ENCODE measurements at regions not wholly inside any gene's neighbourhood (a gene's known extent, or its start where the extent isn't known, plus 50 kb on each side); places are given as distances from the start of the nearest gene placed in this dataset.
"Not testable (repeated sequence)": the region's sequence is repeated elsewhere in the genome, so short reads cannot be mapped to it uniquely, and the experiment has no call there.

DNA sequence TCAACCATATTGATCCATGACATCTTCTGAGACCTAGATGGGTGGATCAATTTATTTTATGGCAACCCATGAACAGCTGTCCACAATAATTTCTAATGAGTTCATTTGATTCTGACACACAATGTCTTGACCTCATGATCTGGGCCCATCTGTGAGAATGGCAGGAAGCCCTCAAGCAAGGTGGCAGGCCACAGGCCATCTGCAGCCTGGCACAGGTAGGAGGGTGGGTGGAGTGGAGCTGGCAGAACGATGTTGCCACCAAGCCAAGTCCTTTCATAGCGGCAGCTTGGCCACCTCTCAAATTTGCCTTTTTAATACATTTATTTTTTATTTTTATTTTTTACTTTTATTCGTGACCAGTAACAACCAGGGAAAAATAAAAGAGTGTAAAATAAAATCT is 1181.6 kb upstream of the SORCS1 start:
- FAIRE-seq (no peak), DNase-seq (ENCODE audit: insufficient read length, low spot score) (no peak)
- TF ChIP-seq PAX5 (IDR thresholded peaks at IDR 0.05; ENCODE audit: insufficient read depth, low read length, severe bottlenecking) (no peak), SPI1 (IDR thresholded peaks at IDR 0.05; ENCODE audit: low read depth, low read length) (no peak), POLR2A (IDR thresholded peaks at IDR 0.05; ENCODE audit: low read depth, low read length) (no peak), TAF1 (IDR thresholded peaks at IDR 0.05; ENCODE audit: low read depth, low read length) (no peak), POU2F2 (IDR thresholded peaks at IDR 0.05; ENCODE audit: low read depth, low read length) (no peak), POLR2AphosphoS5 (IDR thresholded peaks at IDR 0.05; ENCODE audit: low read depth, low read length) (no peak)

DNA sequence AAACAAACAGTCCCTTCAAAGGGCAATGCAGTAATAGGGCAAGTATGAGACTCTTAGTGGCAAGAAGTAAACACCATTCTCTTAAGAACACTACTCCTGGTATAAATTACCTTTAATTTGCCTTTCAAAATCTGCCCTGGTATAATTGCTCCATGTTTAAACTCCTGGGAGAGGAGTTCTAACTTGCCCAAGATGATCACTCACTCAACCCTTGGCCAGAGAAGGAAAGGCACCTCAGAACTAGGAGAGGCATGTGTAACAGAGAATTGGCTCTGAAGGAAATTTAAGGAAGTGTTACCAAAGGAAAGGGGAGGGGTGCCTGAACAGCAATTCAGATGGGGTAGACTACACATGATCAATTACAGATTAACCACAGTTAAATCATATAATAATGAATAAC is 1173.6 kb upstream of the SORCS1 start:
- FAIRE-seq (no peak), DNase-seq (ENCODE audit: insufficient read length, low spot score) (no peak)
- TF ChIP-seq PAX5 (IDR thresholded peaks at IDR 0.05; ENCODE audit: insufficient read depth, low read length, severe bottlenecking) (no peak), POLR2A (IDR thresholded peaks at IDR 0.05; ENCODE audit: low read depth, low read length) (no peak), POLR2AphosphoS5 (IDR thresholded peaks at IDR 0.05; ENCODE audit: low read depth, low read length) (no peak), SPI1 (IDR thresholded peaks at IDR 0.05; ENCODE audit: low read depth, low read length) (no peak), POU2F2 (IDR thresholded peaks at IDR 0.05; ENCODE audit: low read depth, low read length) (no peak), TAF1 (IDR thresholded peaks at IDR 0.05; ENCODE audit: low read depth, low read length) (no peak)

DNA sequence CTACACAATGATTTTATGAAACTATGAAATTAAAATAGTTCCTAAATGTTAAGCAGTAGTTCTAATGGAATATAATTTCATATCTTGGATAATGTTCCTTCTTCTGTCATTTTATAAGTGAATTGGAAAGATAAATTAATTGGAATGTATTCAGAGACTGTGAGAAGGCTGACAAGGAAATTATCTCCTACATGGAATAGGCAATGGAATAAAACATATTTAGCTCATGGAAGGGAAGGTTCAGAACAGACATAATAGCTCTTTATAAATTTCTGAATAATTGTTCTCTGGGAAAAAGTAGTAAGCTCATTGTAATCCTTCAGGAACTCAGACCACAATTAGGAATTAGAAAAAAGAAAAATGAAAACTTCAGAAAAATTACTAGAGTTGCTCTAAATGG is 1172.3 kb upstream of the SORCS1 start:
- no peak for FAIRE-seq
- TF ChIP-seq POLR2AphosphoS5 (IDR thresholded peaks at IDR 0.05; ENCODE audit: low read depth, low read length) (no peak), SPI1 (IDR thresholded peaks at IDR 0.05; ENCODE audit: low read depth, low read length) (no peak), TAF1 (IDR thresholded peaks at IDR 0.05; ENCODE audit: low read depth, low read length) (no peak), PAX5 (IDR thresholded peaks at IDR 0.05; ENCODE audit: insufficient read depth, low read length, severe bottlenecking) (no peak), POU2F2 (IDR thresholded peaks at IDR 0.05; ENCODE audit: low read depth, low read length) (no peak), POLR2A (IDR thresholded peaks at IDR 0.05; ENCODE audit: low read depth, low read length) (no peak)
- DNase-seq (ENCODE audit: insufficient read length, low spot score): no peak

DNA sequence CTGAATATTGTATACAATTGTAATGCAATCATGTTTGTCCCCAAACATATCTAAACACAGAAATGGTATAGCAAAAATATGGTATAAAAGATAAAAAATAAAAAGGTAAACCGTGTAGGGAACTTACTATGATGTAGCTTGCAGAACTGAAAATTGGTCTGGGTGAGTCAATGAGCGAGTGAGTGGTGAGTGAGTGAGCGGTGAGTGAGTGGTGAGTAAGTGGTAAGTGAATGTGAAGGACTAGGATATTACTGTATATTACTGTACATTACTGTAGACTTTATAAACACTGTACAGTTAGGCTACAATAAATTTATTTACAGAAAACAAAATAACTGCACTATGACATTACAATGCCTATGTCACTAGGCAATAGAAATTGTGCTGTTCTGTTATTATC is 1163.2 kb upstream of the SORCS1 start:
- FAIRE-seq: no peak
- no peak for TF ChIP-seq PAX5 (IDR thresholded peaks at IDR 0.05; ENCODE audit: insufficient read depth, low read length, severe bottlenecking)
- DNase-seq (ENCODE audit: insufficient read length, low spot score): no peak

DNA sequence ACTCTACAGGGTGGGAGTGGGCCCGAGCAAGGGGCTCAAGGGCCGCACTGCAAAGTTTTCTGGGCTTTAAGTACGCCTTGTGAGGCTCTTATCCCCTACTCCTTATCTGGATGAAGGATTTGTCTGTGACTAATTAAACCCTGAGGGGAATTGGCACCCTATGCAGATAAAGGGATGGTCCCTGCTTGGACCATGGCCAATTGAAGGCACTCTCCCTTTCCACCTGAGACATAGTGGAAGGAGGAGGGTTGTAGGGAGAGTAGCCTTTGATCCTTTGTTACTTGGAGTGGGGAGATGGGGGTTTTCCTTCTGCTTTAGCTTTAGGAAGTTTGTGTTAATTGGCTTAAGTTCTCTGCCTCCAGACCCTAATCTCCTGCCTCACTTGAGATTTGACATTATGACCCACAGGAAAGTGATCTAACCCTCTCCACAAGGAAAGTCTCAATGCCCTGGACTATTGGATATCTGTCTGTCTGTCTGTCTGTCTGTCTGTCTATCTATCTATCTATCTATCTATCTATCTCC is 1158.8 kb upstream of the SORCS1 start:
- DNase-seq (ENCODE audit: insufficient read length, low spot score) (no peak), FAIRE-seq (no peak)
- TF ChIP-seq TAF1 (IDR thresholded peaks at IDR 0.05; ENCODE audit: low read depth, low read length) (no peak), SPI1 (IDR thresholded peaks at IDR 0.05; ENCODE audit: low read depth, low read length) (no peak), POLR2AphosphoS5 (IDR thresholded peaks at IDR 0.05; ENCODE audit: low read depth, low read length) (no peak), PAX5 (IDR thresholded peaks at IDR 0.05; ENCODE audit: insufficient read depth, low read length, severe bottlenecking) (no peak), POU2F2 (IDR thresholded peaks at IDR 0.05; ENCODE audit: low read depth, low read length) (no peak), POLR2A (IDR thresholded peaks at IDR 0.05; ENCODE audit: low read depth, low read length) (no peak)

DNA sequence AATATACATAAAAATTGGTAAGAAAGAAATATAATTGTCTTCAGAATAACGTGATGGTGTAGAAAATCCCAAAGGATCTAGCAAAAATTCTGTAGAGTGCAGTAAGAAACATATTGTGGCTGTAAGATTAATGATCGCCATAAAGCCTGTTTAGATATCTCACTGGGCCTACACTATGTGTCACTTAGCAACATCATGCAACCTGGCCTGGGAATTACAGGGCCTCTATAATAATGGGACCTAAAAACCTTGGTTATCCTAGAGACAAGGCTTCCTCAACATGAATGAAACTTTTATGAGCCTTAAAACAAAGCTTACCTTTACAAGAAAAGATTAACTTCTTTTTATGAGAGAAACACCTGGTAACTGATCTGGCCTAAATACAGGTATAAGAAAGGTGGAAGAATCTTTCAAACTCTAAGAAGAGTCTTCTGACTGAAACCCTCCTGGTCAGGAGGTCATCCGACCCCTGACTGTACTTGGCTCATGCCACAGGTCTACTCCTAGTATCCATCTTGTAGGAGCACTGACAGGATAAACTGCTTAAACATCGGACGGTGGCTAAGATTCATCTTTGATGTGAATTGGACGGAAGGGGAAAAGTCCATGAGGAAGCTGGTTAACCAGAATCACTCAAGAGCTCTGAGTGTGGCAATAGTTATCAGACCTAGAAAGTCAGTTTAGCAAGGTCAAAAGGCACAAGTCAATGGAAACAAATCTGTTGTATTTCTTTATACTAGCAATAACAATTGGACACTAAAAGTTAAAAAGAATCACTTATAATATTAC is 1155.1 kb upstream of the SORCS1 start:
- no peak for TF ChIP-seq TAF1 (IDR thresholded peaks at IDR 0.05; ENCODE audit: low read depth, low read length)
- TF ChIP-seq PAX5 (IDR thresholded peaks at IDR 0.05; ENCODE audit: insufficient read depth, low read length, severe bottlenecking): no peak
- TF ChIP-seq POU2F2 (IDR thresholded peaks at IDR 0.05; ENCODE audit: low read depth, low read length): no peak
- TF ChIP-seq POLR2AphosphoS5 (IDR thresholded peaks at IDR 0.05; ENCODE audit: low read depth, low read length): no peak
- no peak for TF ChIP-seq SPI1 (IDR thresholded peaks at IDR 0.05; ENCODE audit: low read depth, low read length)
- no peak for TF ChIP-seq POLR2A (IDR thresholded peaks at IDR 0.05; ENCODE audit: low read depth, low read length)
- DNase-seq (ENCODE audit: insufficient read length, low spot score): no peak
- no peak for FAIRE-seq

DNA sequence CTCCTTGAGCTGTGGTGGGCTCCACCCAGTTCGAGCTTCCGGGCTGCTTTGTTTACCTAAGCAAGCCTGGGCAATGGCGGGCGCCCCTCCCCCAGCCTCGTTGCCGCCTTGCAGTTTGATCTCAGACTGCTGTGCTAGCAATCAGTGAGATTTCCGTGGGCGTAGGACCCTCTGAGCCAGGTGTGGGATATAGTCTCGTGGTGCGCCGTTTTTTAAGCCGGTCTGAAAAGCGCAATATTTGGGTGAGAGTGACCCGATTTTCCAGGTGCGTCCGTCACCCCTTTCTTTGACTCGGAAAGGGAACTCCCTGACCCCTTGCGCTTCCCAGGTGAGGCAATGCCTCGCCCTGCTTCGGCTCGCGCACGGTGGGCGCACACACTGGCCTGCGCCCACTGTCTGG is 1151.1 kb upstream of the SORCS1 start:
- not testable (repeated sequence) for FAIRE-seq; DNase-seq (ENCODE audit: insufficient read length, low spot score)

DNA sequence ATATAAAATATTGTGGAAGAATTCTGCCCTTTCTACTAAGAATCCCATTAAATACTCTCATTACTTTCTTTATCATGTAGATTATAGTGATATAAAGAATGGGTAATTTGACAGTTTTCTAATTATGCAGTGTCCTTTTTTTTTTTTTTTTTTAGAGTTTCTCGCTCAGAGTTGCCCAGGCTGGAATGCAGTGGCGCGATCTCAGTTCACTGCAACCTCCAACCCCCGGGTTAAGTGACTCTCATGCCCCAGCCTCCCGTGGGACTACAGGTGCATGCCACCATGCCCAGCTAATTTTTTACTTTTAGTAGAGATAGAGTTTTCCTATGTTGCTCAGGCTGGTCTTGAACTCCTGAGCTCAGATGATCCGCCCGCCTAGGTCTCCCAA is 1143.4 kb upstream of the SORCS1 start:
- DNase-seq (ENCODE audit: insufficient read length, low spot score) (no peak), FAIRE-seq (no peak)
- TF ChIP-seq POU2F2 (IDR thresholded peaks at IDR 0.05; ENCODE audit: low read depth, low read length) (no peak), POLR2AphosphoS5 (IDR thresholded peaks at IDR 0.05; ENCODE audit: low read depth, low read length) (no peak), SPI1 (IDR thresholded peaks at IDR 0.05; ENCODE audit: low read depth, low read length) (no peak), POLR2A (IDR thresholded peaks at IDR 0.05; ENCODE audit: low read depth, low read length) (no peak), PAX5 (IDR thresholded peaks at IDR 0.05; ENCODE audit: insufficient read depth, low read length, severe bottlenecking) (no peak)

DNA sequence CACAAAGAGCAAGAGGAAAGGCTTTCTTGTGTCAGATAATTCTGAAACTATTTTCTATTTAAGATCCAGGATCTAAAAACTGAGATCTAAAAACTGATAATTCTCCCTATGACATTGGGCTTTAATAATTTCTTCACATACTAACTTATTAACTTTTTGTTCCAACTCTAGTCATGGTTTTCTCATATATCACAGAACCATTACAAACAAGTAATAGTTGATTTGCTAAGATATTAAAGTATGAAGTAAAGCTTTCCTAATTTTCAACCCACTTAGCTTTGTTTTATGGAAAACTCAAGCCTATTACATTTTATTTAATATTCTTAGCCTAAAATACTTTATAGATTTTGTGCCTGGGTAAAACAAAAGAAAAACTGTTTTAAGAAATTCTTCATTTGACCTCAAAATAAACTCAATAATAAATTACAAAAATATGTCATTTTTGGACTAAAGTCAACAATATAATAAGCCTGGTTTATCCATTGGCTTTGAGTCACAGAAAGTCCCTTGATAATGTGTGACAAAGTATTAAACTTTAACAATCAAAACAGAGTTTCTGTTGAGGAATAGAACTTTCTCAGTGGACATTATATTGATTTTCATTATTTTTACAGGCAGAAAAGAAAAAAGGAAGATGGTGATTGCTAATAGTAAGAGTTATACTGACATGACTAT is 1142.9 kb upstream of the SORCS1 start:
- TF ChIP-seq PAX5 (IDR thresholded peaks at IDR 0.05; ENCODE audit: insufficient read depth, low read length, severe bottlenecking) (no peak), POLR2AphosphoS5 (IDR thresholded peaks at IDR 0.05; ENCODE audit: low read depth, low read length) (no peak), POU2F2 (IDR thresholded peaks at IDR 0.05; ENCODE audit: low read depth, low read length) (no peak), SPI1 (IDR thresholded peaks at IDR 0.05; ENCODE audit: low read depth, low read length) (no peak), TAF1 (IDR thresholded peaks at IDR 0.05; ENCODE audit: low read depth, low read length) (no peak), POLR2A (IDR thresholded peaks at IDR 0.05; ENCODE audit: low read depth, low read length) (no peak)
- no peak for FAIRE-seq
- no peak for DNase-seq (ENCODE audit: insufficient read length, low spot score)

DNA sequence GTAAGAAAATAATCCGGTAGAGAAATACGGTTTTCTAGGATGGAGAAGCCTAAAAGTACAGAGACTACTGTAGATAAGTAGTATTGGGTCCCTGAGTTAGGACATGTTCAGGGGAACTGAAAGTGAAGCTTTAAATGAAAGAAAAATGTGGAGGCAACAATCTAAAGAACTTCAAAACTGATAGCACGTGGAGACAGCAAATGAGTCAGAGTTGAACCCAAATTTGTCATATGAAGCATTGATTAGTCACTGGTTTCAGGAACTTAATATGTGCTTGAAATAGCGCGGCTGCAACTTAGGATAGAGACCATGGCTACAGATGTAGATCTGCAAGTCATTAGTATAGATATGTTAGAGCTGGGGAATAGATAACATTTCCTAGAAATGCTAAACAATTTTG is 1138.6 kb upstream of the SORCS1 start:
- FAIRE-seq (no peak), DNase-seq (ENCODE audit: insufficient read length, low spot score) (no peak)
- peak; percentile 62 for TF ChIP-seq SPI1 (IDR thresholded peaks at IDR 0.05; ENCODE audit: low read depth, low read length)
- TF ChIP-seq POLR2AphosphoS5 (IDR thresholded peaks at IDR 0.05; ENCODE audit: low read depth, low read length): no peak
